Upper lobe of left lung (tissue), 6 donors: ENCODE measurements at regions not wholly inside any gene's neighbourhood (a gene's known extent, or its start where the extent isn't known, plus 50 kb on each side); places are given as distances from the start of the nearest gene placed in this dataset.

ENCODE experiments used
- ATAC-seq, 2 donors: fragments of 200-7000 bp; cut with Tn5 transposase; one replicate each; pipeline ENCODE4 v1.9.1; 2022; ENCODE audit warnings: mild to moderate bottlenecking in 2 of 2, moderate library complexity in 2 of 2; ENCODE audit not compliant: low FRiP score in 2 of 2
- DNase-seq, 2 donors: peaks; one replicate each; pipeline ENCODE4 v3.0.0-alpha.2; 2019 to 2020
- H3K27ac ChIP-seq, 4 donors: fragments of 200-600 bp; sonication (generic); one replicate each; pipeline ENCODE4 v1.5.1; 2016 to 2019
- H3K27me3 ChIP-seq, 4 donors: fragments of 200-600 bp; sonication (generic); one replicate each; pipeline ENCODE4 v1.5.1; 2017 to 2019
- H3K36me3 ChIP-seq, 4 donors: fragments of 200-600 bp; sonication (generic); one replicate each; pipeline ENCODE4 v1.5.1; 2016 to 2019
- H3K4me1 ChIP-seq, 4 donors: fragments of 200-600 bp; sonication (generic); one replicate each; pipeline ENCODE4 v1.5.1; 2018 to 2019
- H3K4me3 ChIP-seq, 4 donors: fragments of 200-600 bp; sonication (generic); one replicate each; pipeline ENCODE4 v1.5.1; 2017 to 2019; ENCODE audit warnings: mild to moderate bottlenecking in 2 of 4, moderate library complexity in 1 of 4
- H3K9me3 ChIP-seq, 4 donors: fragments of 200-600 bp; sonication (generic); one replicate each; pipeline ENCODE4 v1.5.1; 2018 to 2019
- EP300 ChIP-seq, 4 donors: sonication (generic); formaldehyde crosslinking; IDR thresholded peaks; one replicate each; pipeline ENCODE4 v1.5.1; 2017; ENCODE audit warnings: antibody characterized with exemption in 4 of 4, control low read depth in 2 of 4
- POLR2A ChIP-seq, 4 donors: fragments of 450-650 bp; IDR thresholded peaks; one replicate each; pipeline ENCODE4 v1.5.1; 2016 to 2017; ENCODE audit warnings: antibody characterized with exemption in 4 of 4, mild to moderate bottlenecking in 2 of 4
- POLR2AphosphoS5 ChIP-seq, 2 donors: sonication (generic); formaldehyde crosslinking; IDR thresholded peaks; one replicate each; pipeline ENCODE4 v1.5.1; 2017; ENCODE audit warnings: antibody characterized with exemption in 2 of 2
- WGBS, 2 donors: methylation state at CpG; one replicate each; pipeline ENCODE4 v1.1.5; 2017 to 2018; 5-methylcytosine and 5-hydroxymethylcytosine counted together
- TF ChIP-seq, protein P1 (sequence below), 6 experiments: fragments of 450-650 bp in 4 of 6; fragments of 200-600 bp in 2 of 6; sonication (generic) in 2 of 6; IDR thresholded peaks; one replicate each; pipeline ENCODE4 v1.5.1; 2016 to 2019; ENCODE audit warnings: antibody characterized with exemption in 6 of 6
- donor health status: DM: no; HTN: no; CAD: no; lungs with moderate emphysema.
- donor health status: DM: no; HTN: yes; CAD: no; lungs with severe emphysema.

DNA sequence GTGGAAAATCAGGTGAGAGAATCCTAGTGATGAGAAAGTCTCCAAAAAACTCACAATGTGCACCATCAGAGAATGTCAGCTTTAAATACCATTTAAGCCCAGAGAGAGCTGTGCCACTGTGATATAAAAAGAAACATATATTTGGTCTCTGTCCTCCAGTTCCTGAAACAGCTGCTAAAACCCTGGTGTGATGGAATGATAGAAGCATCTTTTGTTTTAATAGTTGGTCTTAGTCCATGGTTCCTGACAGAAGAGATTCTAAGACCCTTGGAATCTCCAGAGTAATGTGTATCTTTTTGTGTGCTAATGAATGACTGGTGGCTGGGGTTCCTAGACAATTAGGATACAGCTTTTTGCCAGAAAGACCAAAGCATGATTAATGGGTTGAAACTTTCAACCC is 302.8 kb upstream of the B3GALT2 start:
- Histone ChIP-seq H3K4me3 (no peak overlapping the region), H3K4me1 (no peaks in the 10 kb centered on the region), H3K36me3 (no peaks in the 10 kb centered on the region), H3K27me3 (no peaks in the 10 kb centered on the region), H3K27ac (no peak overlapping the region), H3K9me3 (no peaks in the 10 kb centered on the region)
- TF ChIP-seq POLR2AphosphoS5 (IDR thresholded peaks at IDR 0.05): no peak
- no peak for TF ChIP-seq EP300 (IDR thresholded peaks at IDR 0.05)
- TF ChIP-seq, protein P1, sequence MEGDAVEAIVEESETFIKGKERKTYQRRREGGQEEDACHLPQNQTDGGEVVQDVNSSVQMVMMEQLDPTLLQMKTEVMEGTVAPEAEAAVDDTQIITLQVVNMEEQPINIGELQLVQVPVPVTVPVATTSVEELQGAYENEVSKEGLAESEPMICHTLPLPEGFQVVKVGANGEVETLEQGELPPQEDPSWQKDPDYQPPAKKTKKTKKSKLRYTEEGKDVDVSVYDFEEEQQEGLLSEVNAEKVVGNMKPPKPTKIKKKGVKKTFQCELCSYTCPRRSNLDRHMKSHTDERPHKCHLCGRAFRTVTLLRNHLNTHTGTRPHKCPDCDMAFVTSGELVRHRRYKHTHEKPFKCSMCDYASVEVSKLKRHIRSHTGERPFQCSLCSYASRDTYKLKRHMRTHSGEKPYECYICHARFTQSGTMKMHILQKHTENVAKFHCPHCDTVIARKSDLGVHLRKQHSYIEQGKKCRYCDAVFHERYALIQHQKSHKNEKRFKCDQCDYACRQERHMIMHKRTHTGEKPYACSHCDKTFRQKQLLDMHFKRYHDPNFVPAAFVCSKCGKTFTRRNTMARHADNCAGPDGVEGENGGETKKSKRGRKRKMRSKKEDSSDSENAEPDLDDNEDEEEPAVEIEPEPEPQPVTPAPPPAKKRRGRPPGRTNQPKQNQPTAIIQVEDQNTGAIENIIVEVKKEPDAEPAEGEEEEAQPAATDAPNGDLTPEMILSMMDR (IDR thresholded peaks at IDR 0.05): no peak
- TF ChIP-seq POLR2A (IDR thresholded peaks at IDR 0.05): no peak
- ATAC-seq (no peak), DNase-seq (no peak)

DNA sequence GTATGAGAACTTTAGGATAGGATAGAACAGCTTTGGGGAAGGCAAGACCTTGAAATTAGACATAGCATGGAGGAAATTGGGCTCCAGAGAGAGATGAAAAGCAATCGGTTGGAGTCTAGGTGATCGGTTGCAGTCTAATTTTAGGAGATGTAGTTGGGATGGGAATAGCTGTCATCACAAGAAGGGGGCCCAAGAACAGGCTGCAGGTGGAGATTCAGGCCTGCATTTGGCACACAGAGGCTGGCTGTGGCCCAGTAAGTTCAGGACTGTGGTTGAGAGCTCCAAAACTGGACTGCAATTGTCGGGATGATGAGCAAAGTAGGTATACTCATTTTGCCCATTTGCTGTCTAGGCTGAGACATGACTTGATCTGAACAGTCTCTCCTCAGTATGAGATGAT is 301.3 kb upstream of the B3GALT2 start:
- TF ChIP-seq, protein P1 (IDR thresholded peaks at IDR 0.05): no peak
- TF ChIP-seq EP300 (IDR thresholded peaks at IDR 0.05) (no peak), POLR2A (IDR thresholded peaks at IDR 0.05) (no peak), POLR2AphosphoS5 (IDR thresholded peaks at IDR 0.05) (no peak)
- H3K9me3 ChIP-seq: no peaks in the 10 kb centered on the region
- WGBS, 2 donors: 92% methylated on average over 3 of the region's 3 CpGs

DNA sequence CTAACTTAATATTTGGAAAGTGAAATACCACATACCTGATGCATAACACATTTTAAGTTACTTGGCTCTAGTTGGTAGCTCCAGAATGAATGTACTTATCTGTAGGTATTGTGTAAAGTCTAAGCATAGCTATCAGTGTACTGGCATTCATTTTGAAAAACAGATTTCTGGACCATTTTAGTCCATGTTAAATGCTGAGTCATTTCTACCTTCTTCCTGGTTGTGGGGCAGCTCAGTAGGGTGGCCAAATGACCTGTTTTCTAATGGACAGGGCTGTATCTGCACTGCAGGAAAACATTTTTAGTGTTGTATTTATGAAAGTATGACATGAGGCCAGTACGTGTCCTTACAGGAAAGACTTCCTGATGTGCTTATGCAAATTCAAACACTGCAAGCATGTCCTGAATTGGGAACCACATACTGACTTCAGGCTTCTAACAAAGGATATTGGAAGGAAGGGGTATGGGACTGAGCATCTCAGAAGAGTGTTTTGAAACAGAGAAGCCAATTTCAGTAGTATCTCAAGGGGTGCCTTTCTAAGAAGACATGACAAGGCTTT is 300.3 kb upstream of the B3GALT2 start:
- H3K9me3 ChIP-seq: no peaks in the 10 kb centered on the region
- no peak for ATAC-seq

More for the DNA sequence above, 301.3 kb upstream of the B3GALT2 start:
- H3K4me3 ChIP-seq: no peak overlapping the region
- no peaks in the 10 kb centered on the region for H3K36me3 ChIP-seq
- no peak for ATAC-seq
- no peak overlapping the region for H3K27ac ChIP-seq
- no peaks in the 10 kb centered on the region for H3K4me1 ChIP-seq
- no peaks in the 10 kb centered on the region for H3K27me3 ChIP-seq
- DNase-seq: no peak

DNA sequence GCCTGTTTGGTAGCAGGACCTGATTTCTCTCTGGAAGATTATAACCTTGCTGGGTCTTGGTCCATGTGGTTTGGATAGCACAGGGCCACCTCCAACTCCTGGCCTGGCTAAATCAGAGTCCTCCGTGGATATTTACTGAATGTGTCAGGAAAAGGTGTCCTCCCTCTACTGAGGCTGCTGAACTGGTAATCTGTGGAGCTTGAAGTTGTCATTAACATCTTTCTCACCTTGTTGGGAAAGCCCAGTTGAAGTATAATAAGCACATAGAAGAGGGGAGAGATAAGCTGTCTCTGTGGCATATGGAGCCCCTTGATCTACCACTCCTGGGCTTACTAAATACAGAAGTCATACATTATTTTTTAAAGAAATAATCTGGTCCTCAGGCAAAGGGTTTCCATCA is 294.3 kb upstream of the B3GALT2 start:
- Histone ChIP-seq H3K36me3 (no peaks in the 10 kb centered on the region), H3K9me3 (no peaks in the 10 kb centered on the region), H3K4me1 (no peaks in the 10 kb centered on the region), H3K27ac (no peak overlapping the region), H3K4me3 (no peak overlapping the region), H3K27me3 (no peaks in the 10 kb centered on the region)
- DNase-seq (no peak), ATAC-seq (no peak)
- TF ChIP-seq, protein P1 (IDR thresholded peaks at IDR 0.05): no peak
- TF ChIP-seq POLR2AphosphoS5 (IDR thresholded peaks at IDR 0.05) (no peak), EP300 (IDR thresholded peaks at IDR 0.05) (no peak), POLR2A (IDR thresholded peaks at IDR 0.05) (no peak)
- WGBS, 2 donors: 44 to 71% methylated on average over 1 of the region's 1 CpG

More for the DNA sequence above, 300.3 kb upstream of the B3GALT2 start:
- H3K27ac ChIP-seq: no peak overlapping the region
- H3K36me3 ChIP-seq: no peaks in the 10 kb centered on the region
- DNase-seq: no peak
- 32 to 33% methylated on average over 1 of the region's 1 CpG for WGBS, 2 donors
- no peak overlapping the region for H3K4me3 ChIP-seq
- H3K27me3 ChIP-seq: no peaks in the 10 kb centered on the region
- no peak for TF ChIP-seq EP300 (IDR thresholded peaks at IDR 0.05)
- H3K4me1 ChIP-seq: no peaks in the 10 kb centered on the region

DNA sequence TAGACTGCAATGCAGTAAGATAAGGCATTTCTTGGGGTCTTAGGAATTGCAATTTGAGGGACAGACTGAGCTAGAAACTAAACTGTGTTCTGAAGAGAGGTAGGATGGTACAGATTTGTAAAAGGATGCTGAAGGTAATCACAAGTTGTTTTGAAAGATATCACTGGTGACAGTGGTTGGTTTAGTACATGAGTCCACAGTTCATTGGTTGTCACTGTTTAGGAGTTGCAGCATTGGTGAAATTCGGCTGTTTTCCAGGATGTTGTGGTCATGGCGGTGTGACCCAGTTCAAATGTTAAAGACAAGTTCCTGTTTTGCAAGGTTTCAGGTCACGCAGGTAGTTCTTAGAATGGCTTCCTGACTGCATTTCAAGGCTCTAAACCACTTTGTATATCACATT is 292.8 kb upstream of the B3GALT2 start:
- Histone ChIP-seq H3K36me3 (no peaks in the 10 kb centered on the region), H3K9me3 (no peaks in the 10 kb centered on the region), H3K27ac (no peak overlapping the region), H3K27me3 (no peaks in the 10 kb centered on the region), H3K4me1 (no peaks in the 10 kb centered on the region), H3K4me3 (no peak overlapping the region)
- ATAC-seq (peak in 1 of 2 donors; percentile 34), DNase-seq (peak in 1 of 2 donors; percentile 31)
- WGBS, 2 donors: 43 to 74% methylated on average over 3 of the region's 3 CpGs
- TF ChIP-seq POLR2A (IDR thresholded peaks at IDR 0.05) (peak in 1 of 4 donors; percentile 65), EP300 (IDR thresholded peaks at IDR 0.05) (no peak), POLR2AphosphoS5 (IDR thresholded peaks at IDR 0.05) (no peak)
- TF ChIP-seq, protein P1 (IDR thresholded peaks at IDR 0.05): no peak
